IMR-90 (cell line): ENCODE measurements at regions not wholly inside any gene's neighbourhood (a gene's known extent, or its start where the extent isn't known, plus 50 kb on each side); places are given as distances from the start of the nearest gene placed in this dataset.

Source experiments
- ATAC-seq: fragments of 200-7000 bp; cut with Tn5 transposase; 2 replicates; pipeline ENCODE4 v1.9.1; 2020; ENCODE audit warnings: low read depth, mild to moderate bottlenecking, moderate library complexity
- BruUV-seq: library from RNA; stranded (reverse); fragments of 400-500 nt; replicated peaks from 2 replicates; lab custom pipeline; 2021; lab: Mats Ljungman, UMichigan
- CTCF ChIA-PET: fragments of 300-600 bp; formaldehyde crosslinking; extraction: SDS; loops from one replicate; lab custom pipeline; 2021; ENCODE audit warnings: antibody characterized with exemption; lab: Yijun Ruan, JAX
- POLR2A ChIA-PET: fragments of 300-600 bp; sonication (Branson Sonifier 250); formaldehyde crosslinking; loops from one replicate; lab custom pipeline; 2022; ENCODE audit warnings: antibody characterized with exemption; ENCODE audit not compliant: unreplicated experiment; lab: Charles Lee
- DNase-seq: peaks from one replicate; pipeline ENCODE4 v3.0.0; 2013
- H2AFZ ChIP-seq: replicated peaks from 2 replicates; pipeline ENCODE3; 2013; ENCODE audit warnings: low read length, mild to moderate bottlenecking; ENCODE audit not compliant: poor library complexity
- H2AK5ac ChIP-seq: 2 replicates; pipeline ENCODE4 v1.6.1; 2013; ENCODE audit warnings: low read depth, low read length, inconsistent platforms
- H2AK9ac ChIP-seq: replicated peaks from 2 replicates; pipeline ENCODE3; 2013; ENCODE audit warnings: mild to moderate bottlenecking, low read depth, low read length, moderate library complexity; ENCODE audit not compliant: poor library complexity
- H2BK120ac ChIP-seq: 2 replicates; pipeline ENCODE4 v1.6.1; 2013; ENCODE audit warnings: low read depth, low read length, inconsistent platforms
- H2BK15ac ChIP-seq: 3 replicates; pipeline ENCODE4 v1.6.1; 2013; ENCODE audit warnings: low read depth, low read length, inconsistent platforms
- H2BK20ac ChIP-seq: 2 replicates; pipeline ENCODE4 v1.6.1; 2013; ENCODE audit warnings: low read depth, mild to moderate bottlenecking, inconsistent platforms, low read length, moderate library complexity
- H2BK5ac ChIP-seq: 2 replicates; pipeline ENCODE4 v1.6.1; 2013; ENCODE audit warnings: mild to moderate bottlenecking, low read depth, low read length, inconsistent platforms; ENCODE audit not compliant: poor library complexity, severe bottlenecking
- H3K14ac ChIP-seq: replicated peaks from 2 replicates; pipeline ENCODE4 v1.6.1; 2013; ENCODE audit warnings: low read depth, low read length, inconsistent platforms
- H3K18ac ChIP-seq: 2 replicates; pipeline ENCODE4 v1.6.1; 2013; ENCODE audit warnings: low read depth, low read length, control low read depth
- H3K23ac ChIP-seq: 2 replicates; pipeline ENCODE4 v1.6.1; 2013; ENCODE audit warnings: low read depth, low read length, inconsistent platforms
- H3K27ac ChIP-seq: 2 replicates; pipeline ENCODE4 v1.5.1; 2013; ENCODE audit warnings: mild to moderate bottlenecking, control low read depth, low read length; ENCODE audit not compliant: insufficient read depth
- H3K27me3 ChIP-seq: 2 replicates; pipeline ENCODE4 v1.6.1; 2013; ENCODE audit warnings: low read length; ENCODE audit not compliant: control insufficient read depth, insufficient read depth
- H3K36me3 ChIP-seq: 2 replicates; pipeline ENCODE4 v1.6.1; 2013; ENCODE audit warnings: low read length, mixed read lengths; ENCODE audit not compliant: control insufficient read depth, insufficient read depth
- H3K4ac ChIP-seq: 2 replicates; pipeline ENCODE4 v1.6.1; 2013; ENCODE audit warnings: low read depth, low read length, inconsistent platforms
- H3K4me1 ChIP-seq: 2 replicates; pipeline ENCODE4 v1.6.1; 2013; ENCODE audit warnings: low read length, mixed read lengths; ENCODE audit not compliant: control insufficient read depth, insufficient read depth
- H3K4me2 ChIP-seq: 2 replicates; pipeline ENCODE4 v1.6.1; 2013; ENCODE audit warnings: low read depth, mild to moderate bottlenecking, control low read depth, low read length, moderate library complexity
- H3K4me3 ChIP-seq: 2 replicates; pipeline ENCODE4 v1.5.1; 2013; ENCODE audit warnings: low read depth, mild to moderate bottlenecking, control low read depth, low read length, moderate library complexity; ENCODE audit not compliant: insufficient read depth
- H3K56ac ChIP-seq: 2 replicates; pipeline ENCODE4 v1.6.1; 2013; ENCODE audit warnings: low read length, inconsistent platforms; ENCODE audit not compliant: insufficient read depth; ENCODE audit errors: extremely low read depth
- H3K79me1 ChIP-seq, 2 experiments: 2 replicates each; pipeline ENCODE4 v1.6.1; 2013; ENCODE audit warnings: low read length in 2 of 2, inconsistent platforms in 1 of 2, low read depth in 1 of 2
- H3K9ac ChIP-seq: 2 replicates; pipeline ENCODE4 v1.6.1; 2013; ENCODE audit warnings: low read depth, low read length, control low read depth
- H3K9me1 ChIP-seq: 2 replicates; pipeline ENCODE4 v1.6.1; 2013; ENCODE audit warnings: low read length, inconsistent platforms; ENCODE audit not compliant: insufficient read depth
- H3K9me3 ChIP-seq: 2 replicates; pipeline ENCODE4 v1.6.1; 2013; ENCODE audit warnings: low read length; ENCODE audit not compliant: control insufficient read depth, insufficient read depth
- H4K20me1 ChIP-seq: 2 replicates; pipeline ENCODE4 v1.6.1; 2013; ENCODE audit warnings: low read length, inconsistent platforms; ENCODE audit not compliant: insufficient read depth
- H4K5ac ChIP-seq: 2 replicates; pipeline ENCODE4 v1.6.1; 2013; ENCODE audit warnings: mild to moderate bottlenecking, low read depth, low read length, control low read depth
- H4K8ac ChIP-seq, 2 experiments: 2 replicates each; pipeline ENCODE4 v1.6.1; 2013; ENCODE audit warnings: low read depth in 2 of 2, low read length in 2 of 2, control low read depth in 1 of 2, inconsistent platforms in 1 of 2
- H4K91ac ChIP-seq: 2 replicates; pipeline ENCODE4 v1.6.1; 2013; ENCODE audit warnings: low read depth, low read length, inconsistent platforms; ENCODE audit not compliant: insufficient read depth
- BHLHE40 ChIP-seq: fragments of 150-350 bp; IDR thresholded peaks from 2 replicates; pipeline ENCODE4 v1.6.1; 2016; ENCODE audit warnings: mild to moderate bottlenecking, low read depth, low read length
- CEBPB ChIP-seq: IDR thresholded peaks from 2 replicates; pipeline ENCODE4 v1.6.1; 2012; ENCODE audit warnings: low read depth, low read length, improper control_type of control experiment
- CHD1 ChIP-seq: IDR thresholded peaks from 2 replicates; pipeline ENCODE4 v1.6.1; 2012; ENCODE audit warnings: low read depth, low read length, improper control_type of control experiment
- FOS ChIP-seq: fragments of 150-350 bp; IDR thresholded peaks from 2 replicates; pipeline ENCODE4 v1.6.1; 2016; ENCODE audit warnings: low read depth, low read length
- MAFK ChIP-seq: IDR thresholded peaks from 2 replicates; pipeline ENCODE4 v1.6.1; 2012; ENCODE audit warnings: low read depth, low read length, improper control_type of control experiment
- MAZ ChIP-seq: IDR thresholded peaks from 2 replicates; pipeline ENCODE4 v1.6.1; 2012; ENCODE audit warnings: low read depth, mild to moderate bottlenecking, low read length, improper control_type of control experiment, moderate library complexity, borderline replicate concordance
- MXI1 ChIP-seq: IDR thresholded peaks from 2 replicates; pipeline ENCODE4 v1.6.1; 2012; ENCODE audit warnings: low read depth, mild to moderate bottlenecking, low read length, moderate library complexity, borderline replicate concordance
- NFE2L2 ChIP-seq: fragments of 150-350 bp; IDR thresholded peaks from 2 replicates; pipeline ENCODE4 v1.6.1; 2016; ENCODE audit warnings: low read depth, mild to moderate bottlenecking, low read length
- POLR2A ChIP-seq: IDR thresholded peaks from 2 replicates; pipeline ENCODE4 v1.6.1; 2012; ENCODE audit warnings: mild to moderate bottlenecking, low read depth, low read length
- RAD21 ChIP-seq: IDR thresholded peaks from 2 replicates; pipeline ENCODE4 v1.6.1; 2012; ENCODE audit warnings: low read length, improper control_type of control experiment
- RCOR1 ChIP-seq: IDR thresholded peaks from 2 replicates; pipeline ENCODE4 v1.6.1; 2012; ENCODE audit warnings: mild to moderate bottlenecking, low read length, improper control_type of control experiment; ENCODE audit not compliant: insufficient replicate concordance
- RFX5 ChIP-seq: IDR thresholded peaks from 2 replicates; pipeline ENCODE4 v1.8.0; 2012; ENCODE audit warnings: low read depth, mild to moderate bottlenecking, low read length, moderate library complexity
- SMC3 ChIP-seq: fragments of 150-350 bp; IDR thresholded peaks from 2 replicates; pipeline ENCODE4 v1.6.1; 2016; ENCODE audit warnings: low read depth, mild to moderate bottlenecking, antibody characterized with exemption, low read length, moderate library complexity
- WGBS, 2 experiments: methylation state at CpG; one replicate each; pipeline versions ENCODE4 v1.1.5 to v1.1.7; 2013; ENCODE audit warnings: missing lambda C conversion rate in 2 of 2; ENCODE audit not compliant: insufficient read length in 1 of 2; ENCODE audit errors: extremely low coverage in 2 of 2; 5-methylcytosine and 5-hydroxymethylcytosine counted together
- dilution Hi-C: fragments of 300-500 bp; cut with HindIII; formaldehyde crosslinking; loops from one replicate; pipeline ENCODE4 v1.14.3; 2018; ENCODE audit warnings: low sequenced_read_pairs; ENCODE audit not compliant: unreplicated experiment
- in situ Hi-C: fragments of 300-500 bp; cut with MboI; formaldehyde crosslinking; loops from 3 replicates; pipeline ENCODE4 v1.14.3; 2019; ENCODE audit warnings: low sequenced_read_pairs, inconsistent platforms, mixed read lengths
- intact Hi-C: fragments of 100-400 bp; cut with micrococcal nuclease; formaldehyde crosslinking; loops from 2 replicates; pipeline ENCODE4 v1.10.0; 2022
- TF ChIP-seq, protein P1 (sequence below): conservative IDR thresholded peaks from 2 replicates; pipeline ENCODE4 v1.5.1; 2012; ENCODE audit warnings: mild to moderate bottlenecking, low read depth, low read length, improper control_type of control experiment
- TF ChIP-seq, protein P2 (sequence below): fragments of 150-350 bp; IDR thresholded peaks from 2 replicates; pipeline ENCODE4 v1.6.1; 2017; ENCODE audit warnings: mild to moderate bottlenecking, antibody characterized with exemption, low read length, low read depth
- TF ChIP-seq, protein P3 (sequence below): fragments of 150-350 bp; IDR thresholded peaks from 2 replicates; pipeline ENCODE4 v1.6.1; 2016; ENCODE audit warnings: low read depth, mild to moderate bottlenecking, low read length, moderate library complexity, borderline replicate concordance

DNA sequence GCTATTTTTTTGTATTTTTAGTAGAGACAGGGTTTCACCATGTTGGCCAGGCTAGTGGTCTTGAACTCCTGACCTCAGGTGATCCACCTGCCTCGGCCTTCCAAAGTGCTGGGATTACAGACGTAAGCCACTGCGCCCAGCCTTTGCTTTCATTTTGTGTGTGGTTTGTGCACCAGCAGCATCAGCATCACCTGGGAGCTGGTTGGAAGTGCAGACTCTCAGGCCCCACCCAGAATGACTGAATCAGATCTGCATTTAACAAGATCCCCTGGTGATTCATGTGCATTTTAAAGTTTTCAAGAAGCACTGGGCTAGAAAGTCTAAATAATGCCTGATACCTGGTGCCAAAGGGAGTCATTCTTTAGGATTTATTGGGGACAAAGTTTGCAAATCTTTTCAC is 73.4 kb upstream of the BNIP2 start:
- Histone ChIP-seq H3K4ac (no peak overlapping the region), H3K36me3 (no peaks in the 10 kb centered on the region), H3K56ac (no peak overlapping the region), H2BK120ac (no peak overlapping the region), H3K9me1 (no peaks in the 10 kb centered on the region), H2AFZ (no peak overlapping the region), H3K18ac (no peak overlapping the region), H4K8ac (no peak overlapping the region), H2AK5ac (no peak overlapping the region), H2BK20ac (no peak overlapping the region), H4K91ac (no peak overlapping the region), H3K4me3 (no peak overlapping the region), H3K79me1 (no peaks in the 10 kb centered on the region), H3K9me3 (no peaks in the 10 kb centered on the region), H2BK15ac (no peak overlapping the region), H4K20me1 (no peaks in the 10 kb centered on the region), H3K4me1 (no peaks in the 10 kb centered on the region), H2AK9ac (no peak overlapping the region), H3K4me2 (no peak overlapping the region), H3K9ac (no peak overlapping the region), H3K27ac (no peak overlapping the region), H3K23ac (no peak overlapping the region), H3K27me3 (no peaks in the 10 kb centered on the region), H3K14ac (no peak overlapping the region), H4K5ac (no peak overlapping the region), H2BK5ac (no peak overlapping the region)
- in situ Hi-C loops (no loop called here), intact Hi-C loops (no loop called here), dilution Hi-C loops (no loop called here)
- ATAC-seq (no peak), DNase-seq (no peak)
- ChIA-PET CTCF (interaction anchor here (0.6 kb wide), 1 partner anchor 1889 kb away, joined by 5 read pairs; no protein-coding TSS in a partner anchor), POLR2A (no interaction called here)
- TF ChIP-seq POLR2A (no peak), NFE2L2 (no peak), FOS (no peak), CHD1 (no peak), CEBPB (no peak), RAD21 (no peak), RCOR1 (no peak), MXI1 (no peak), SMC3 (no peak), MAFK (no peak), RFX5 (no peak), BHLHE40 (no peak), MAZ (no peak)
- TF ChIP-seq, protein P1, sequence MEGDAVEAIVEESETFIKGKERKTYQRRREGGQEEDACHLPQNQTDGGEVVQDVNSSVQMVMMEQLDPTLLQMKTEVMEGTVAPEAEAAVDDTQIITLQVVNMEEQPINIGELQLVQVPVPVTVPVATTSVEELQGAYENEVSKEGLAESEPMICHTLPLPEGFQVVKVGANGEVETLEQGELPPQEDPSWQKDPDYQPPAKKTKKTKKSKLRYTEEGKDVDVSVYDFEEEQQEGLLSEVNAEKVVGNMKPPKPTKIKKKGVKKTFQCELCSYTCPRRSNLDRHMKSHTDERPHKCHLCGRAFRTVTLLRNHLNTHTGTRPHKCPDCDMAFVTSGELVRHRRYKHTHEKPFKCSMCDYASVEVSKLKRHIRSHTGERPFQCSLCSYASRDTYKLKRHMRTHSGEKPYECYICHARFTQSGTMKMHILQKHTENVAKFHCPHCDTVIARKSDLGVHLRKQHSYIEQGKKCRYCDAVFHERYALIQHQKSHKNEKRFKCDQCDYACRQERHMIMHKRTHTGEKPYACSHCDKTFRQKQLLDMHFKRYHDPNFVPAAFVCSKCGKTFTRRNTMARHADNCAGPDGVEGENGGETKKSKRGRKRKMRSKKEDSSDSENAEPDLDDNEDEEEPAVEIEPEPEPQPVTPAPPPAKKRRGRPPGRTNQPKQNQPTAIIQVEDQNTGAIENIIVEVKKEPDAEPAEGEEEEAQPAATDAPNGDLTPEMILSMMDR: no peak
- TF ChIP-seq, protein P2, sequence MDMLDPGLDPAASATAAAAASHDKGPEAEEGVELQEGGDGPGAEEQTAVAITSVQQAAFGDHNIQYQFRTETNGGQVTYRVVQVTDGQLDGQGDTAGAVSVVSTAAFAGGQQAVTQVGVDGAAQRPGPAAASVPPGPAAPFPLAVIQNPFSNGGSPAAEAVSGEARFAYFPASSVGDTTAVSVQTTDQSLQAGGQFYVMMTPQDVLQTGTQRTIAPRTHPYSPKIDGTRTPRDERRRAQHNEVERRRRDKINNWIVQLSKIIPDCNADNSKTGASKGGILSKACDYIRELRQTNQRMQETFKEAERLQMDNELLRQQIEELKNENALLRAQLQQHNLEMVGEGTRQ: no peak
- TF ChIP-seq, protein P3, sequence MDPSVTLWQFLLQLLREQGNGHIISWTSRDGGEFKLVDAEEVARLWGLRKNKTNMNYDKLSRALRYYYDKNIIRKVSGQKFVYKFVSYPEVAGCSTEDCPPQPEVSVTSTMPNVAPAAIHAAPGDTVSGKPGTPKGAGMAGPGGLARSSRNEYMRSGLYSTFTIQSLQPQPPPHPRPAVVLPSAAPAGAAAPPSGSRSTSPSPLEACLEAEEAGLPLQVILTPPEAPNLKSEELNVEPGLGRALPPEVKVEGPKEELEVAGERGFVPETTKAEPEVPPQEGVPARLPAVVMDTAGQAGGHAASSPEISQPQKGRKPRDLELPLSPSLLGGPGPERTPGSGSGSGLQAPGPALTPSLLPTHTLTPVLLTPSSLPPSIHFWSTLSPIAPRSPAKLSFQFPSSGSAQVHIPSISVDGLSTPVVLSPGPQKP: no peak
- WGBS, 2 experiments: no CpG with 5 or more reads among the region's 3 CpGs
- BruUV-seq: no TSS peak
